ENCODE measurements at regions not wholly inside any gene's neighbourhood (a gene's known extent, or its start where the extent isn't known, plus 50 kb on each side); places are given as distances from the start of the nearest gene placed in this dataset.

GRCh38 chr2:143890798-143891197 lies 629.1 kb downstream of the ZEB2 start:
- TF ChIP-seq ELK4 (IDR thresholded peaks at IDR 0.05; ENCODE audit: borderline replicate concordance, low read depth, low read length) (no peak), CTCF (tag by site-specific recombination; IDR thresholded peaks at IDR 0.05) (no peak), FEZF1 (tag by site-specific recombination; IDR thresholded peaks at IDR 0.05) (no peak), ZBTB17 (tag by site-specific recombination; IDR thresholded peaks at IDR 0.05) (no peak), ATF2 (tag by site-specific recombination; IDR thresholded peaks at IDR 0.05; ENCODE audit: low read depth) (no peak), ZNF639 (tag by site-specific recombination; IDR thresholded peaks at IDR 0.05) (no peak), TCF7L2 (IDR thresholded peaks at IDR 0.05; ENCODE audit: borderline replicate concordance, low read depth, low read length) (no peak), ZNF10 (tag by site-specific recombination; IDR thresholded peaks at IDR 0.05) (no peak), BCL11B (tag by site-specific recombination; IDR thresholded peaks at IDR 0.05; ENCODE audit: low read depth) (no peak), ZNF510 (tag by site-specific recombination; IDR thresholded peaks at IDR 0.05; ENCODE audit: insufficient replicate concordance) (no peak), ZNF76 (tag by site-specific recombination; IDR thresholded peaks at IDR 0.05; ENCODE audit: borderline replicate concordance, low read depth) (no peak)
